K562 (cell line): ENCODE measurements at regions not wholly inside any gene's neighbourhood (a gene's known extent, or its start where the extent isn't known, plus 50 kb on each side); places are given as distances from the start of the nearest gene placed in this dataset.
"Not testable (repeated sequence)": the region's sequence is repeated elsewhere in the genome, so short reads cannot be mapped to it uniquely, and the experiment has no call there.

Source experiments
- ATAC-seq: fragments of 200-7000 bp; cut with Tn5 transposase; 3 replicates; pipeline ENCODE4 v1.9.1; 2020; ENCODE audit warnings: moderate library complexity
- BruUV-seq: library from RNA; stranded (reverse); fragments of 400-500 nt; replicated peaks from 2 replicates; lab custom pipeline; 2021; lab: Mats Ljungman, UMichigan
- CTCF ChIA-PET: fragments of 300-600 bp; formaldehyde crosslinking; extraction: SDS; loops from one replicate; lab custom pipeline; 2021; ENCODE audit warnings: low intra/inter-chr PET ratio; lab: Yijun Ruan, JAX
- POLR2A ChIA-PET: fragments of 300-600, 350-650 bp; sonication (Branson Sonifier 250); formaldehyde crosslinking; extraction: SDS; loops from one replicate; lab custom pipeline; 2021; ENCODE audit warnings: antibody characterized with exemption, inconsistent platforms; lab: Yijun Ruan, JAX
- DNase-seq, 4 experiments: peaks; one replicate each; pipeline versions ENCODE4 v3.0.0 to v3.0.0-alpha.2; 2011 to 2018; ENCODE audit warnings: low spot score in 3 of 4, mixed read lengths in 3 of 4; ENCODE audit errors: extremely low read depth in 1 of 4
- FAIRE-seq: peaks from 2 replicates; lab custom pipeline; 2011; peaks lifted over from hg19 to GRCh38; lab: Jason Lieb, UNC
- H2AFZ ChIP-seq: 2 replicates; pipeline ENCODE4 v1.6.0; 2011; ENCODE audit warnings: low read depth, low read length, control low read depth, inconsistent platforms
- H3K27ac ChIP-seq: fragments of 200-600 bp; 3 replicates; pipeline ENCODE4 v1.8.0; 2011; ENCODE audit warnings: low read depth, mild to moderate bottlenecking, control low read depth, inconsistent platforms, low read length, moderate library complexity, mixed read lengths; ENCODE audit errors: extremely low read depth
- H3K27me3 ChIP-seq, 2 experiments: fragments of 300-600 bp in 1 of 2; 2 replicates in 1 of 2; 3 replicates in 1 of 2; pipeline versions ENCODE4 v1.6.0 to v1.8.0; 2011; ENCODE audit warnings: inconsistent platforms in 2 of 2, low read length in 2 of 2, mild to moderate bottlenecking in 1 of 2, mixed read lengths in 1 of 2, moderate library complexity in 1 of 2; ENCODE audit not compliant: control insufficient read depth in 2 of 2, insufficient read depth in 2 of 2
- H3K36me3 ChIP-seq: fragments of 300-600 bp; 3 replicates; pipeline ENCODE4 v1.8.0; 2011; ENCODE audit warnings: mild to moderate bottlenecking, low read length, inconsistent platforms; ENCODE audit not compliant: control insufficient read depth, insufficient read depth
- H3K4me1 ChIP-seq, 2 experiments: fragments of 200-600 bp in 1 of 2; replicated peaks in 1 of 2; 2 replicates in 1 of 2; 3 replicates in 1 of 2; pipeline versions ENCODE4 v1.5.1 to v1.8.0; 2011; ENCODE audit warnings: inconsistent platforms in 2 of 2, low read length in 2 of 2, mild to moderate bottlenecking in 1 of 2, mixed read lengths in 1 of 2, moderate library complexity in 1 of 2; ENCODE audit not compliant: control insufficient read depth in 2 of 2, insufficient read depth in 2 of 2
- H3K4me2 ChIP-seq: 2 replicates; pipeline ENCODE4 v1.6.1; 2011; ENCODE audit warnings: low read length, control low read depth, inconsistent platforms, mixed read lengths; ENCODE audit not compliant: insufficient read depth
- H3K4me3 ChIP-seq: fragments of 200-600 bp; sonication (generic), shearing (Covaris generic); 2 replicates; pipeline ENCODE4 v1.5.1; 2016; ENCODE audit warnings: control low read depth, inconsistent platforms
- H3K79me2 ChIP-seq: fragments of 200-600 bp; 3 replicates; pipeline ENCODE4 v1.8.0; 2011; ENCODE audit warnings: low read length, inconsistent platforms; ENCODE audit not compliant: control insufficient read depth, insufficient read depth
- H3K9ac ChIP-seq, 2 experiments: 2 replicates each; pipeline versions ENCODE4 v1.6.0 to v1.6.1; 2011; ENCODE audit warnings: low read depth in 2 of 2, low read length in 2 of 2, control low read depth in 1 of 2, inconsistent platforms in 1 of 2, mild to moderate bottlenecking in 1 of 2, mixed read lengths in 1 of 2; ENCODE audit not compliant: insufficient read depth in 1 of 2
- H3K9me1 ChIP-seq: one replicate; pipeline ENCODE4 v1.6.0; 2011; ENCODE audit warnings: inconsistent platforms, mild to moderate bottlenecking, low read length, moderate library complexity; ENCODE audit not compliant: control insufficient read depth, insufficient read depth
- H3K9me3 ChIP-seq: replicated peaks from 2 replicates; pipeline ENCODE4 v1.5.1; 2011; ENCODE audit warnings: low read depth, low read length, inconsistent platforms; ENCODE audit not compliant: control insufficient read depth, insufficient read depth
- H4K20me1 ChIP-seq: replicated peaks from 2 replicates; pipeline ENCODE4 v1.6.1; 2011; ENCODE audit warnings: low read length, inconsistent platforms, mixed read lengths; ENCODE audit not compliant: control insufficient read depth, insufficient read depth
- CBX5 ChIP-seq: IDR thresholded peaks from 2 replicates; pipeline ENCODE4 v1.6.1; 2014; ENCODE audit warnings: low read depth, borderline replicate concordance
- CTCFL ChIP-seq: IDR thresholded peaks from 2 replicates; pipeline ENCODE4 v1.6.1; 2011; ENCODE audit warnings: borderline replicate concordance, low read depth, mild to moderate bottlenecking, moderate library complexity, low read length; ENCODE audit not compliant: insufficient read depth, poor library complexity, severe bottlenecking
- DEAF1 ChIP-seq: fragments of 450-650 bp; formaldehyde crosslinking; IDR thresholded peaks from 2 replicates; pipeline ENCODE4 v1.4.0; 2020; ENCODE audit warnings: mild to moderate bottlenecking, moderate library complexity
- HMG20A ChIP-seq: fragments of 450-650 bp; formaldehyde crosslinking; conservative IDR thresholded peaks from 2 replicates; pipeline ENCODE4 v1.4.0; 2020; ENCODE audit warnings: mild to moderate bottlenecking, mixed read lengths
- JUNB ChIP-seq: fragments of 450-650 bp; formaldehyde crosslinking; conservative IDR thresholded peaks from 2 replicates; pipeline ENCODE4 v1.4.0; 2020; ENCODE audit warnings: mild to moderate bottlenecking
- JUND ChIP-seq, 2 experiments: IDR thresholded peaks; 2 replicates in 1 of 2; 3 replicates in 1 of 2; pipeline ENCODE4 v1.6.1; 2011; ENCODE audit warnings: borderline replicate concordance in 2 of 2, low read depth in 2 of 2, low read length in 2 of 2, improper control_type of control experiment in 1 of 2, missing biosample characterization in 1 of 2, missing genetic modification characterization in 1 of 2, missing genetic modification reagents in 1 of 2
- RERE ChIP-seq: sonication (generic); formaldehyde crosslinking; IDR thresholded peaks from 2 replicates; pipeline ENCODE4 v1.8.0; 2023; ENCODE audit warnings: missing genetic modification reagents, mild to moderate bottlenecking, borderline replicate concordance
- ZNF282 ChIP-seq: sonication (generic); formaldehyde crosslinking; IDR thresholded peaks from 2 replicates; pipeline ENCODE4 v1.8.1; 2023; ENCODE audit warnings: missing genetic modification reagents
- whole genome bisulfite sequencing: fragments of 100-300 bp; shearing (Covaris generic); methylation state at CpG from one replicate; pipeline ENCODE4 v1.1.6; 2016; ENCODE audit warnings: low coverage, mixed read lengths; ENCODE audit not compliant: insufficient coverage; ENCODE audit errors: missing lambda C conversion rate; 5-methylcytosine and 5-hydroxymethylcytosine counted together
- in situ Hi-C: fragments of 300-500 bp; cut with MboI; formaldehyde crosslinking; loops from 4 replicates; pipeline ENCODE4 v1.15.0; 2018; ENCODE audit warnings: inconsistent platforms, mixed read lengths
- intact Hi-C: fragments of 100-400 bp; cut with micrococcal nuclease; formaldehyde crosslinking; loops from 2 replicates; pipeline ENCODE4 v1.14.2; 2022
- TF ChIP-seq, protein P1 (sequence below): sonication (generic); formaldehyde crosslinking; IDR thresholded peaks from 2 replicates; pipeline ENCODE4 v1.8.1; 2023; ENCODE audit warnings: mild to moderate bottlenecking, missing genetic modification reagents

DNA sequence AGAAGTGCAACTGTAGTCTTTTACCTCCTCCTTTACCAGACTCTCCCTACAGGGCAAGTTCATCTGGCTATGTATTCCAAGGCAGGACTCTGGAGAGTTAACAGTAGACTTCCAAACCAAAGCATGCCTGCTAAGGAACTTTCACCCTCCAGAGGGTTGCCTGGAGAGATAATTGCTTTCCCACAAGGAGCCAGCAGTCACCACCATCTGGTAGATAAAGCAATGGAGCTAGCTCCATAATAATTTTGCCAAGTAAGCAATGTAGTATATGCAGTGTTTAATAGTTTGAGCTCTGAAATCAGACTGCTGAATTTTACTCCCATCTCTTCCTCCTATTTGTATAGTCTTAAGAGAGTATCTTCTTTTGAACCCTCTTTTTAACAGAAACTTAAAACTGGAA is 566.8 kb upstream of the PTGER4 start (continued):
- TF ChIP-seq HMG20A (no peak), CTCFL (no peak), RERE (CRISPR knock-in tag) (no peak), DEAF1 (CRISPR knock-in tag) (no peak), ZNF282 (CRISPR knock-in tag) (no peak), CBX5 (no peak), JUND (IDR thresholded peaks at IDR 0.05; ENCODE audit: borderline replicate concordance, low read depth, low read length) (no peak), JUND (tag; IDR thresholded peaks at IDR 0.05; ENCODE audit: borderline replicate concordance, low read depth, low read length) (no peak), JUNB (CRISPR knock-in tag) (no peak)
- TF ChIP-seq, protein P1, sequence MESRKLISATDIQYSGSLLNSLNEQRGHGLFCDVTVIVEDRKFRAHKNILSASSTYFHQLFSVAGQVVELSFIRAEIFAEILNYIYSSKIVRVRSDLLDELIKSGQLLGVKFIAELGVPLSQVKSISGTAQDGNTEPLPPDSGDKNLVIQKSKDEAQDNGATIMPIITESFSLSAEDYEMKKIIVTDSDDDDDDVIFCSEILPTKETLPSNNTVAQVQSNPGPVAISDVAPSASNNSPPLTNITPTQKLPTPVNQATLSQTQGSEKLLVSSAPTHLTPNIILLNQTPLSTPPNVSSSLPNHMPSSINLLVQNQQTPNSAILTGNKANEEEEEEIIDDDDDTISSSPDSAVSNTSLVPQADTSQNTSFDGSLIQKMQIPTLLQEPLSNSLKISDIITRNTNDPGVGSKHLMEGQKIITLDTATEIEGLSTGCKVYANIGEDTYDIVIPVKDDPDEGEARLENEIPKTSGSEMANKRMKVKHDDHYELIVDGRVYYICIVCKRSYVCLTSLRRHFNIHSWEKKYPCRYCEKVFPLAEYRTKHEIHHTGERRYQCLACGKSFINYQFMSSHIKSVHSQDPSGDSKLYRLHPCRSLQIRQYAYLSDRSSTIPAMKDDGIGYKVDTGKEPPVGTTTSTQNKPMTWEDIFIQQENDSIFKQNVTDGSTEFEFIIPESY (CRISPR knock-in tag), result no peak

DNA sequence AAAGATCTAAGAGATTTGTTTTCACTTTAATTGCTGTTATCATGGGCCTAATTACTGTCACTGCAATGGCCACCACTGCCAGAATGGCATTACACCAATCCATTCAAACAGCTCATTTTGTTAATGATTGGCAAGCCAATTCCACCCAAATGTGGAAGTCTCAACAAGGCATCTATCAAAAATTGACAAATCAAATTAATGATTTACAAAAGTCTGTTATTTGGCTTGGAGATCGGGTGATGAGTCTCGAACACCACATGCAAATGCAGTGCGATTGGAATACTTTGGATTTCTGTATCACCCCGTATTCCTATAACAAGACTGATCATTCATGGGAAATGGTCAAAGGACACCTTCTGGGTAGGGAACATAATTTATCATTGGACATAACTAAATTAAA is 568.7 kb upstream of the PTGER4 start:
- ATAC-seq, DNase-seq, H3K36me3 ChIP-seq, H3K4me1 ChIP-seq, H3K9me3 ChIP-seq, H3K27ac ChIP-seq, H4K20me1 ChIP-seq, intact Hi-C loops, H3K9ac ChIP-seq, H2AFZ ChIP-seq, in situ Hi-C loops, BruUV-seq, H3K4me3 ChIP-seq, H3K27me3 ChIP-seq, POLR2A ChIA-PET, CTCF ChIA-PET, H3K9me1 ChIP-seq, H3K79me2 ChIP-seq, H3K4me2 ChIP-seq, FAIRE-seq: not testable (repeated sequence)
- WGBS, result 0% methylated on average over 4 of the region's 4 CpGs
